Fibroblast of gingiva (primary cell): ENCODE measurements at regions not wholly inside any gene's neighbourhood (a gene's known extent, or its start where the extent isn't known, plus 50 kb on each side); places are given as distances from the start of the nearest gene placed in this dataset.
"Not testable (repeated sequence)": the region's sequence is repeated elsewhere in the genome, so short reads cannot be mapped to it uniquely, and the experiment has no call there.

Experiments used
- DNase-seq: peaks from one replicate; pipeline ENCODE4 v3.0.0-alpha.2; 2011; ENCODE audit warnings: low read depth

- DNase-seq = no peak
Observed at GRCh38 chr1:187631381-187631675, 802.6 kb downstream of the PLA2G4A start.

- no peak for DNase-seq
Observed at GRCh38 chr1:187631984-187632383, 803.2 kb downstream of the PLA2G4A start.

GRCh38 chr1:187634940-187635339, 806.2 kb downstream of the PLA2G4A start:
- no peak for DNase-seq

- no peak for DNase-seq
Observed at GRCh38 chr1:187638733-187639434, 810.1 kb downstream of the PLA2G4A start.

- no peak for DNase-seq
Observed at GRCh38 chr1:187641015-187641414, 812.3 kb downstream of the PLA2G4A start.

- DNase-seq = no peak
Observed at GRCh38 chr1:187641463-187641862, 812.7 kb downstream of the PLA2G4A start.

- no peak for DNase-seq
Observed at GRCh38 chr1:187641907-187642306, 813.2 kb downstream of the PLA2G4A start.

GRCh38 chr1:187645651-187646050, 816.9 kb downstream of the PLA2G4A start:
- DNase-seq = no peak

GRCh38 chr1:187646536-187647107, 817.9 kb downstream of the PLA2G4A start:
- DNase-seq = no peak

GRCh38 chr1:187648091-187648490, 819.3 kb downstream of the PLA2G4A start:
- DNase-seq = no peak

- DNase-seq = no peak
Observed at GRCh38 chr1:187654635-187655034, 825.9 kb downstream of the PLA2G4A start.

- no peak for DNase-seq
Observed at GRCh38 chr1:187655104-187655503, 826.4 kb downstream of the PLA2G4A start.

- DNase-seq = no peak
Observed at GRCh38 chr1:187665483-187665882, 836.7 kb downstream of the PLA2G4A start.

- no peak for DNase-seq
Observed at GRCh38 chr1:187680823-187681222, 852.1 kb downstream of the PLA2G4A start.

GRCh38 chr1:187682112-187682511, 853.4 kb downstream of the PLA2G4A start:
- DNase-seq = no peak

GRCh38 chr1:187685333-187685732, 856.6 kb downstream of the PLA2G4A start:
- DNase-seq = no peak

GRCh38 chr1:187689129-187689528, 860.4 kb downstream of the PLA2G4A start:
- DNase-seq = no peak

- DNase-seq = no peak
Observed at GRCh38 chr1:187691439-187691838, 862.7 kb downstream of the PLA2G4A start.

- DNase-seq = no peak
Observed at GRCh38 chr1:187692799-187693198, 864.0 kb downstream of the PLA2G4A start.

- no peak for DNase-seq
Observed at GRCh38 chr1:187696073-187696472, 867.3 kb downstream of the PLA2G4A start.

GRCh38 chr1:187703138-187704130, 874.7 kb downstream of the PLA2G4A start:
- DNase-seq = not testable (repeated sequence)

- no peak for DNase-seq
Observed at GRCh38 chr1:187714470-187714869, 885.7 kb downstream of the PLA2G4A start.

- no peak for DNase-seq
Observed at GRCh38 chr1:187715483-187715882, 886.7 kb downstream of the PLA2G4A start.
